Type B pancreatic cell (in vitro differentiated cells): ENCODE measurements at regions not wholly inside any gene's neighbourhood (a gene's known extent, or its start where the extent isn't known, plus 50 kb on each side); places are given as distances from the start of the nearest gene placed in this dataset.

ENCODE experiments used
- DNase-seq: peaks from one replicate; pipeline ENCODE4 v3.0.0; 2021; ENCODE audit warnings: mixed read lengths; ENCODE audit not compliant: unreplicated experiment; ENCODE audit errors: extremely low spot score
- H3K27ac Mint-ChIP-seq: 2 replicates; pipeline ENCODE4 v1.8.0; 2021; ENCODE audit warnings: mild to moderate bottlenecking, mixed read lengths
- H3K27me3 Mint-ChIP-seq: 2 replicates; pipeline ENCODE4 v1.8.0; 2021; ENCODE audit warnings: mixed read lengths
- H3K36me3 Mint-ChIP-seq: 2 replicates; pipeline ENCODE4 v1.8.0; 2021; ENCODE audit warnings: mixed read lengths
- H3K4me1 Mint-ChIP-seq: one replicate; pipeline ENCODE4 v1.8.0; 2021; ENCODE audit warnings: mixed read lengths; ENCODE audit not compliant: unreplicated experiment
- H3K4me3 Mint-ChIP-seq: 2 replicates; pipeline ENCODE4 v1.8.0; 2021; ENCODE audit warnings: mild to moderate bottlenecking, mixed read lengths
- H3K9me3 Mint-ChIP-seq: 2 replicates; pipeline ENCODE4 v1.8.0; 2021; ENCODE audit warnings: mixed read lengths
- CTCF ChIP-seq: fragments of 200-600 bp; sonication (generic); conservative IDR thresholded peaks from 2 replicates; pipeline ENCODE4 v1.5.0; 2021; ENCODE audit warnings: antibody characterized with exemption, mild to moderate bottlenecking

GRCh38 chr9:90099262-90099963, 494.6 kb downstream of the GADD45G start:
- Mint-ChIP-seq H3K4me3 (no peak overlapping the region), H3K27me3 (peaks cover 14% of the 10 kb centered on the region), H3K4me1 (peaks cover 17% of the 10 kb centered on the region), H3K36me3 (no peaks in the 10 kb centered on the region), H3K27ac (no peak overlapping the region), H3K9me3 (no peaks in the 10 kb centered on the region)
- no peak for DNase-seq
- peak; percentile 67 for TF ChIP-seq CTCF

GRCh38 chr9:90100014-90100413, 495.2 kb downstream of the GADD45G start:
- Mint-ChIP-seq H3K27me3 (peaks cover 14% of the 10 kb centered on the region), H3K27ac (no peak overlapping the region), H3K4me1 (peaks cover 17% of the 10 kb centered on the region), H3K9me3 (no peaks in the 10 kb centered on the region), H3K4me3 (no peak overlapping the region), H3K36me3 (no peaks in the 10 kb centered on the region)
- TF ChIP-seq CTCF, result no peak
- no peak for DNase-seq

- DNase-seq, result no peak
- H3K36me3 Mint-ChIP-seq, result no peaks in the 10 kb centered on the region
- peaks cover 17% of the 10 kb centered on the region for H3K4me1 Mint-ChIP-seq
- no peak overlapping the region for H3K4me3 Mint-ChIP-seq
- H3K27me3 Mint-ChIP-seq, result no peaks in the 10 kb centered on the region
- peak overlapping the region; percentile 30 for H3K27ac Mint-ChIP-seq
- no peaks in the 10 kb centered on the region for H3K9me3 Mint-ChIP-seq
- TF ChIP-seq CTCF, result peak; percentile 88
These were observed 497.6 kb downstream of the GADD45G start for GRCh38 chr9:90102292-90102901.

GRCh38 chr9:90103771-90104170, 499.0 kb downstream of the GADD45G start:
- Mint-ChIP-seq H3K27me3 (no peaks in the 10 kb centered on the region), H3K9me3 (no peaks in the 10 kb centered on the region), H3K27ac (no peak overlapping the region), H3K4me3 (no peak overlapping the region), H3K4me1 (peaks cover 17% of the 10 kb centered on the region), H3K36me3 (no peaks in the 10 kb centered on the region)
- DNase-seq, result no peak
- no peak for TF ChIP-seq CTCF

GRCh38 chr9:90105773-90106172, 501.0 kb downstream of the GADD45G start:
- Mint-ChIP-seq H3K4me1 (peaks cover 17% of the 10 kb centered on the region), H3K27ac (peak overlapping the region; percentile 21), H3K27me3 (no peaks in the 10 kb centered on the region)

More at GRCh38 chr9:90105773-90106172, 501.0 kb downstream of the GADD45G start:
- DNase-seq, result no peak
- peaks cover 4% of the 10 kb centered on the region for H3K36me3 Mint-ChIP-seq
- H3K4me3 Mint-ChIP-seq, result no peak overlapping the region
- no peaks in the 10 kb centered on the region for H3K9me3 Mint-ChIP-seq
- no peak for TF ChIP-seq CTCF
